H1 (cell line): ENCODE measurements at regions not wholly inside any gene's neighbourhood (a gene's known extent, or its start where the extent isn't known, plus 50 kb on each side); places are given as distances from the start of the nearest gene placed in this dataset.

Experiments
- CTCF ChIA-PET: fragments of 300-600 bp; sonication (Branson Sonifier 250); formaldehyde crosslinking; loops from one replicate; lab custom pipeline; 2021; ENCODE audit not compliant: partially characterized antibody; lab: Charles Lee
- POLR2A ChIA-PET: fragments of 300-600 bp; sonication (Branson Sonifier 250); formaldehyde crosslinking; loops from one replicate; lab custom pipeline; 2021; ENCODE audit warnings: inconsistent platforms; ENCODE audit not compliant: partially characterized antibody; lab: Charles Lee
- DNase-seq, 2 experiments: peaks; one replicate each; pipeline versions ENCODE4 v3.0.0 to v3.0.0-alpha.2; 2010 to 2022; ENCODE audit warnings: low spot score in 2 of 2, low read depth in 1 of 2, mixed read lengths in 1 of 2
- FAIRE-seq: peaks from 2 replicates; lab custom pipeline; 2011; peaks lifted over from hg19 to GRCh38; lab: Jason Lieb, UNC
- H2AFZ ChIP-seq: 2 replicates; pipeline ENCODE4 v1.8.1; 2012; ENCODE audit warnings: low read length, inconsistent platforms
- H2AK5ac ChIP-seq: 2 replicates; pipeline ENCODE4 v1.6.1; 2013; ENCODE audit warnings: low read depth, low read length
- H2BK120ac ChIP-seq: replicated peaks from 2 replicates; pipeline ENCODE3; 2013; ENCODE audit warnings: low read depth, low read length, inconsistent platforms
- H2BK12ac ChIP-seq: 2 replicates; pipeline ENCODE4 v1.6.1; 2013; ENCODE audit warnings: low read depth, low read length
- H2BK15ac ChIP-seq: 2 replicates; pipeline ENCODE4 v1.6.1; 2013; ENCODE audit warnings: low read length
- H2BK20ac ChIP-seq: 2 replicates; pipeline ENCODE4 v1.6.1; 2013; ENCODE audit warnings: low read length
- H2BK5ac ChIP-seq: 2 replicates; pipeline ENCODE4 v1.6.1; 2013; ENCODE audit warnings: low read depth, low read length
- H3K14ac ChIP-seq: 2 replicates; pipeline ENCODE4 v1.6.1; 2013; ENCODE audit warnings: inconsistent platforms; ENCODE audit not compliant: insufficient read length
- H3K18ac ChIP-seq: 2 replicates; pipeline ENCODE4 v1.6.1; 2013; ENCODE audit warnings: low read length; ENCODE audit errors: extremely low read depth
- H3K23ac ChIP-seq: 2 replicates; pipeline ENCODE4 v1.6.1; 2013; ENCODE audit warnings: inconsistent platforms; ENCODE audit not compliant: insufficient read length
- H3K23me2 ChIP-seq: 2 replicates; pipeline ENCODE4 v1.6.1; 2013; ENCODE audit warnings: low read depth, low read length
- H3K27ac ChIP-seq: 2 replicates; pipeline ENCODE4 v1.6.1; 2011; ENCODE audit warnings: low read depth, low read length, inconsistent platforms
- H3K27me3 ChIP-seq, 4 experiments: replicated peaks in 1 of 4; 1 replicate in 1 of 4; 2 replicates in 3 of 4; pipeline versions ENCODE4 v1.6.1 to v1.8.1; 2011 to 2013; ENCODE audit warnings: low read length in 3 of 4, mild to moderate bottlenecking in 3 of 4, inconsistent platforms in 2 of 4, mixed read lengths in 2 of 4, moderate library complexity in 1 of 4; ENCODE audit not compliant: control insufficient read depth in 3 of 4, insufficient read depth in 3 of 4; ENCODE audit errors: extremely low read depth in 1 of 4
- H3K36me3 ChIP-seq, 4 experiments: 2 replicates each; pipeline versions ENCODE4 v1.6.1 to v1.8.1; 2011 to 2013; ENCODE audit warnings: mild to moderate bottlenecking in 4 of 4, low read length in 3 of 4, moderate library complexity in 2 of 4, control low read depth in 1 of 4, inconsistent platforms in 1 of 4; ENCODE audit not compliant: insufficient read depth in 4 of 4, control insufficient read depth in 2 of 4
- H3K4ac ChIP-seq: replicated peaks from 2 replicates; pipeline ENCODE3; 2013; ENCODE audit warnings: low read length, low read depth, mixed read lengths, inconsistent platforms; ENCODE audit not compliant: insufficient read length
- H3K4me1 ChIP-seq, 4 experiments: replicated peaks in 1 of 4; 1 replicate in 1 of 4; 2 replicates in 3 of 4; pipeline versions ENCODE4 v1.6.1 to v1.8.1; 2011 to 2013; ENCODE audit warnings: low read length in 3 of 4, inconsistent platforms in 2 of 4, mixed read lengths in 1 of 4; ENCODE audit not compliant: insufficient read depth in 4 of 4, control insufficient read depth in 3 of 4
- H3K4me2 ChIP-seq, 2 experiments: 2 replicates each; pipeline versions ENCODE4 v1.6.1 to v1.8.1; 2011 to 2013; ENCODE audit warnings: low read depth in 2 of 2, low read length in 2 of 2, control low read depth in 1 of 2, inconsistent platforms in 1 of 2, mild to moderate bottlenecking in 1 of 2; ENCODE audit not compliant: insufficient read depth in 1 of 2
- H3K4me3 ChIP-seq, 4 experiments: fragments of 200-600, 300-600 bp in 1 of 4; sonication (generic), shearing (Covaris generic), sonication (Bioruptor Twin) in 1 of 4; 2 replicates each; pipeline versions ENCODE4 v1.5.1 to v1.8.1; 2011 to 2016; ENCODE audit warnings: low read length in 4 of 4, low read depth in 3 of 4, control low read depth in 2 of 4, inconsistent platforms in 2 of 4, mild to moderate bottlenecking in 2 of 4, mixed read lengths in 1 of 4, moderate library complexity in 1 of 4; ENCODE audit not compliant: insufficient read depth in 2 of 4; ENCODE audit errors: extremely low read depth in 1 of 4
- H3K56ac ChIP-seq: replicated peaks from 2 replicates; pipeline ENCODE3; 2013; ENCODE audit warnings: low read depth, mild to moderate bottlenecking, mixed read lengths, low read length, inconsistent platforms; ENCODE audit not compliant: insufficient read length
- H3K79me1 ChIP-seq: 2 replicates; pipeline ENCODE4 v1.6.1; 2013; ENCODE audit warnings: low read depth, low read length, control low read depth
- H3K79me2 ChIP-seq, 2 experiments: 2 replicates each; pipeline versions ENCODE4 v1.6.1 to v1.8.1; 2012 to 2013; ENCODE audit warnings: low read length in 2 of 2, mild to moderate bottlenecking in 2 of 2, inconsistent platforms in 1 of 2; ENCODE audit not compliant: insufficient read depth in 2 of 2, control insufficient read depth in 1 of 2
- H3K9ac ChIP-seq, 4 experiments: replicated peaks in 1 of 4; 1 replicate in 1 of 4; 2 replicates in 3 of 4; pipeline versions ENCODE4 v1.6.1 to v1.8.1; 2011 to 2013; ENCODE audit warnings: low read depth in 3 of 4, low read length in 3 of 4, control low read depth in 2 of 4, mild to moderate bottlenecking in 2 of 4, moderate library complexity in 2 of 4, inconsistent platforms in 1 of 4; ENCODE audit errors: extremely low read depth in 1 of 4
- H3K9me3 ChIP-seq, 2 experiments: 2 replicates each; pipeline versions ENCODE4 v1.6.1 to v1.8.1; 2012 to 2013; ENCODE audit warnings: mild to moderate bottlenecking in 2 of 2, moderate library complexity in 2 of 2, control low read depth in 1 of 2, inconsistent platforms in 1 of 2, low read depth in 1 of 2, low read length in 1 of 2, mixed read lengths in 1 of 2; ENCODE audit not compliant: insufficient read depth in 2 of 2
- H4K20me1 ChIP-seq, 2 experiments: replicated peaks in 1 of 2; 2 replicates each; pipeline versions ENCODE3 to v1.8.1; 2011 to 2013; ENCODE audit warnings: inconsistent platforms in 2 of 2, low read length in 2 of 2, mild to moderate bottlenecking in 1 of 2; ENCODE audit not compliant: insufficient read depth in 2 of 2, control insufficient read depth in 1 of 2
- H4K5ac ChIP-seq: 2 replicates; pipeline ENCODE4 v1.6.1; 2013; ENCODE audit warnings: low read length, low read depth, mixed read lengths, inconsistent platforms; ENCODE audit not compliant: insufficient read length
- H4K8ac ChIP-seq: 2 replicates; pipeline ENCODE4 v1.8.0; 2013; ENCODE audit warnings: mild to moderate bottlenecking, moderate library complexity, low read length, inconsistent platforms; ENCODE audit not compliant: insufficient read depth; ENCODE audit errors: extremely low read depth
- H4K91ac ChIP-seq: replicated peaks from 2 replicates; pipeline ENCODE3; 2013; ENCODE audit warnings: low read length, mixed read lengths, inconsistent platforms; ENCODE audit not compliant: insufficient read length
- BCL11A ChIP-seq, 2 experiments: IDR thresholded peaks; one replicate each; pipeline ENCODE4 v1.6.1; 2011; ENCODE audit warnings: low read depth in 2 of 2, low read length in 2 of 2, mild to moderate bottlenecking in 2 of 2
- CTBP2 ChIP-seq: IDR thresholded peaks from 2 replicates; pipeline ENCODE4 v1.7.0; 2011; ENCODE audit warnings: borderline replicate concordance, mild to moderate bottlenecking, moderate library complexity, mixed read lengths, low read length; ENCODE audit not compliant: insufficient read depth, insufficient read length
- EGR1 ChIP-seq: IDR thresholded peaks from 2 replicates; pipeline ENCODE4 v1.6.1; 2011; ENCODE audit warnings: low read depth, low read length, borderline replicate concordance
- JUND ChIP-seq: IDR thresholded peaks from 2 replicates; pipeline ENCODE4 v1.6.1; 2011; ENCODE audit warnings: mild to moderate bottlenecking, improper control_type of control experiment, low read length
- PHF8 ChIP-seq: fragments of 200-600 bp; sonication (generic); conservative IDR thresholded peaks from 2 replicates; pipeline ENCODE4 v1.7.1; 2012; ENCODE audit warnings: low read depth, mild to moderate bottlenecking, inconsistent platforms, low read length, moderate library complexity
- RFX5 ChIP-seq: IDR thresholded peaks from 2 replicates; pipeline ENCODE4 v1.6.1; 2011; ENCODE audit warnings: low read depth, low read length, improper control_type of control experiment, borderline replicate concordance
- RNF2 ChIP-seq: fragments of 200-900, 300-1000 bp; sonication (generic); IDR thresholded peaks from 2 replicates; pipeline ENCODE4 v1.7.1; 2016; ENCODE audit warnings: borderline replicate concordance, low read depth, mild to moderate bottlenecking, antibody characterized with exemption, low read length; ENCODE audit not compliant: poor library complexity, severe bottlenecking; ENCODE audit errors: missing control alignments
- SIRT6 ChIP-seq: IDR thresholded peaks from one replicate; pipeline ENCODE4 v1.7.1; 2012; ENCODE audit warnings: low read length, inconsistent platforms
- SUZ12 ChIP-seq: fragments of 200-600 bp; sonication (generic); IDR thresholded peaks from 2 replicates; pipeline ENCODE4 v1.6.1; 2012; ENCODE audit warnings: mild to moderate bottlenecking, inconsistent platforms, low read length, moderate library complexity, mixed read lengths
- TAF7 ChIP-seq: optimal IDR thresholded peaks from 2 replicates; pipeline ENCODE3; 2011; ENCODE audit warnings: low read depth, mild to moderate bottlenecking, inconsistent platforms, low read length, moderate library complexity, borderline replicate concordance
- YY1 ChIP-seq: IDR thresholded peaks from 2 replicates; pipeline ENCODE4 v1.6.1; 2011; ENCODE audit warnings: low read depth, mild to moderate bottlenecking, low read length
- WGBS, 2 experiments: shearing (Covaris generic) in 1 of 2; methylation state at CpG; one replicate each; pipeline versions ENCODE4 v1.1.6 to v1.1.7; 2013 to 2015; ENCODE audit warnings: low lambda C conversion rate in 2 of 2, mixed read lengths in 2 of 2, inconsistent platforms in 1 of 2, low coverage in 1 of 2, missing lambda C conversion rate in 1 of 2; ENCODE audit not compliant: insufficient replicate concordance in 2 of 2, insufficient coverage in 1 of 2, insufficient read length in 1 of 2; ENCODE audit errors: extremely low coverage in 1 of 2, missing lambda C conversion rate in 1 of 2; 5-methylcytosine and 5-hydroxymethylcytosine counted together
- TF ChIP-seq, protein P1 (sequence below): IDR thresholded peaks from 2 replicates; pipeline ENCODE4 v1.6.1; 2012; ENCODE audit warnings: inconsistent platforms

DNA sequence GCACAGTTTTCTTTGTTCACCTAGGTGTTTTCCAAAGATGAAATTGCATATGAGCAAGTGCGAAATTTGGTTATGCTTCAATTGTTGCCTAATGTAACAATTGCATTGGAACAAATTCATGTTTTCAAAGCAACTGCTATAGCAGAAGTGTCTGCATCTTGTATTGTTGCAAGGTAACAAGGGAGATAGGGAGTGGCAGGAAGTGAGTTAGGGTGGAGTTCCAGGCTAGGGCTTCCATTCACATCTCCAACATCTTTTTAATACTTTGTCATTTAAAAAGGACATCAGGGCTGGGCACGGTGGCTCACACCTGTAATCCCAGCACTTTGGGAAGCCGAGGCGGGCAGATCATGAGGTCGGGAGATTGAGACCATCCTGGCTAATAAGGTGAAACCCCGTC lies 312.3 kb upstream of the E2F7 start:
- H3K79me1 ChIP-seq, result no peaks in the 10 kb centered on the region
- H4K20me1 ChIP-seq, result no peaks in the 10 kb centered on the region
- TF ChIP-seq, protein P1, sequence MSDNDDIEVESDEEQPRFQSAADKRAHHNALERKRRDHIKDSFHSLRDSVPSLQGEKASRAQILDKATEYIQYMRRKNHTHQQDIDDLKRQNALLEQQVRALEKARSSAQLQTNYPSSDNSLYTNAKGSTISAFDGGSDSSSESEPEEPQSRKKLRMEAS, result no peak
- no peak for TF ChIP-seq EGR1
- no peak for TF ChIP-seq RNF2
- no peak for TF ChIP-seq SIRT6
- no peak for TF ChIP-seq CTBP2
- TF ChIP-seq TAF7, result no peak
- no peak for TF ChIP-seq SUZ12
- no peak for TF ChIP-seq JUND
- TF ChIP-seq YY1, result no peak
- no peak for TF ChIP-seq RFX5
- TF ChIP-seq BCL11A (IDR thresholded peaks at IDR 0.05; ENCODE audit: low read depth in 2 of 2, low read length in 2 of 2), result no peak
- TF ChIP-seq PHF8, result no peak
- FAIRE-seq (no peak), DNase-seq (no peak)
- no peak overlapping the region for H2BK120ac ChIP-seq
- no peak overlapping the region for H3K56ac ChIP-seq
- POLR2A ChIA-PET, result no interaction called here
- no peaks in the 10 kb centered on the region for H3K79me2 ChIP-seq
- no peak overlapping the region for H3K9ac ChIP-seq
- no peak overlapping the region for H3K4me3 ChIP-seq
- whole genome bisulfite sequencing, 2 experiments, result 90% methylated on average over 6 of the region's 6 CpGs; no CpG with 5 or more reads in 1 of the 2 experiments
- no peaks in the 10 kb centered on the region for H3K27me3 ChIP-seq
- H2AFZ ChIP-seq, result no peak overlapping the region
- CTCF ChIA-PET, result no interaction called here
- no peak overlapping the region for H3K18ac ChIP-seq
- H2AK5ac ChIP-seq, result no peak overlapping the region
- no peak overlapping the region for H4K5ac ChIP-seq
- no peak overlapping the region for H2BK20ac ChIP-seq
- H3K4me1 ChIP-seq, result 0 out of 7 replicates have a peak, but pooled peaks cover 0 to 2% (median 0%) of the 10 kb centered on the region in 4 experiments
- no peak overlapping the region for H4K91ac ChIP-seq
- H4K8ac ChIP-seq, result no peak overlapping the region
- H3K9me3 ChIP-seq, result no peaks in the 10 kb centered on the region
- H3K23me2 ChIP-seq, result no peaks in the 10 kb centered on the region
- H2BK15ac ChIP-seq, result no peak overlapping the region
- H3K36me3 ChIP-seq, result no peaks in the 10 kb centered on the region
- H3K4me2 ChIP-seq, result no peak overlapping the region
- H2BK12ac ChIP-seq, result no peak overlapping the region
- no peak overlapping the region for H3K27ac ChIP-seq
- no peak overlapping the region for H2BK5ac ChIP-seq
- no peak overlapping the region for H3K14ac ChIP-seq
- no peak overlapping the region for H3K4ac ChIP-seq
- H3K23ac ChIP-seq, result no peak overlapping the region
